Keratinocyte (primary cell): ENCODE measurements at regions not wholly inside any gene's neighbourhood (a gene's known extent, or its start where the extent isn't known, plus 50 kb on each side); places are given as distances from the start of the nearest gene placed in this dataset.

ENCODE experiments used
- DNase-seq: peaks from one replicate; pipeline ENCODE4 v3.0.0-alpha.2; 2011; ENCODE audit warnings: low read depth, missing footprints, low spot score
- FAIRE-seq: peaks from 2 replicates; lab custom pipeline; 2011; peaks lifted over from hg19 to GRCh38; lab: Jason Lieb, UNC
- H2AFZ ChIP-seq: 2 replicates; pipeline ENCODE4 v1.6.0; 2012; ENCODE audit warnings: low read length, control low read depth, inconsistent platforms; ENCODE audit not compliant: control insufficient read depth
- H3K27ac ChIP-seq: 2 replicates; pipeline ENCODE4 v1.5.1; 2011; ENCODE audit warnings: low read length; ENCODE audit not compliant: control insufficient read depth, insufficient read depth
- H3K27me3 ChIP-seq: 3 replicates; pipeline ENCODE4 v1.6.0; 2011; ENCODE audit warnings: low read length; ENCODE audit not compliant: control insufficient read depth, insufficient read depth; ENCODE audit errors: extremely low read depth
- H3K36me3 ChIP-seq, 2 experiments: 2 replicates in 1 of 2; 3 replicates in 1 of 2; pipeline ENCODE4 v1.5.1; 2011; ENCODE audit warnings: low read length in 2 of 2, mild to moderate bottlenecking in 1 of 2; ENCODE audit not compliant: control insufficient read depth in 2 of 2, insufficient read depth in 2 of 2; ENCODE audit errors: extremely low read depth in 1 of 2
- H3K4me1 ChIP-seq: 3 replicates; pipeline ENCODE4 v1.5.1; 2011; ENCODE audit warnings: low read length; ENCODE audit not compliant: control insufficient read depth, insufficient read depth; ENCODE audit errors: extremely low read depth
- H3K4me2 ChIP-seq: 3 replicates; pipeline ENCODE4 v1.6.0; 2011; ENCODE audit warnings: low read depth, low read length; ENCODE audit not compliant: control insufficient read depth, insufficient read depth; ENCODE audit errors: extremely low read depth
- H3K4me3 ChIP-seq, 3 experiments: fragments of 200-600 bp in 1 of 3; sonication (generic) in 1 of 3; 2 replicates in 2 of 3; 3 replicates in 1 of 3; pipeline ENCODE4 v1.5.1; 2011 to 2016; ENCODE audit warnings: low read length in 3 of 3, mild to moderate bottlenecking in 3 of 3, control low read depth in 2 of 3, inconsistent platforms in 1 of 3, low read depth in 1 of 3, mixed read lengths in 1 of 3, mixed run types in 1 of 3, moderate library complexity in 1 of 3; ENCODE audit not compliant: control insufficient read depth in 2 of 3, insufficient read depth in 2 of 3; ENCODE audit errors: extremely low read depth in 1 of 3
- H3K79me2 ChIP-seq: 2 replicates; pipeline ENCODE4 v1.6.0; 2012; ENCODE audit warnings: low read length; ENCODE audit not compliant: control insufficient read depth, insufficient read depth
- H3K9ac ChIP-seq: 3 replicates; pipeline ENCODE4 v1.6.0; 2011; ENCODE audit warnings: low read length; ENCODE audit not compliant: control insufficient read depth, insufficient read depth; ENCODE audit errors: extremely low read depth
- H3K9me1 ChIP-seq: 3 replicates; pipeline ENCODE4 v1.6.0; 2011; ENCODE audit warnings: low read length; ENCODE audit not compliant: control insufficient read depth, insufficient read depth; ENCODE audit errors: extremely low read depth
- H3K9me3 ChIP-seq: 2 replicates; pipeline ENCODE4 v1.5.1; 2012; ENCODE audit warnings: low read depth, low read length; ENCODE audit not compliant: control insufficient read depth
- H4K20me1 ChIP-seq: 3 replicates; pipeline ENCODE4 v1.6.0; 2011; ENCODE audit warnings: low read length; ENCODE audit not compliant: control insufficient read depth, insufficient read depth; ENCODE audit errors: extremely low read depth
- EZH2 ChIP-seq: IDR thresholded peaks from one replicate; pipeline ENCODE4 v1.6.1; 2012; ENCODE audit warnings: inconsistent platforms, mild to moderate bottlenecking, low read length, moderate library complexity
- dilution Hi-C: fragments of 300-500 bp; cut with MboI; formaldehyde crosslinking; loops from one replicate; pipeline ENCODE4 v1.7.0; 2020; ENCODE audit warnings: low sequenced_read_pairs; ENCODE audit not compliant: extremely low pct_ligation_motif_present
- TF ChIP-seq, protein P1 (sequence below), 3 experiments: IDR thresholded peaks in 1 of 3; conservative IDR thresholded peaks in 1 of 3; optimal IDR thresholded peaks in 1 of 3; 2 replicates in 2 of 3; 3 replicates in 1 of 3; pipeline versions ENCODE3 to v1.5.1; 2011; ENCODE audit warnings: low read length in 3 of 3, mild to moderate bottlenecking in 3 of 3, moderate library complexity in 2 of 3, control low read depth in 1 of 3, inconsistent platforms in 1 of 3; ENCODE audit not compliant: insufficient read depth in 2 of 3; ENCODE audit errors: extremely low read depth in 1 of 3

DNA sequence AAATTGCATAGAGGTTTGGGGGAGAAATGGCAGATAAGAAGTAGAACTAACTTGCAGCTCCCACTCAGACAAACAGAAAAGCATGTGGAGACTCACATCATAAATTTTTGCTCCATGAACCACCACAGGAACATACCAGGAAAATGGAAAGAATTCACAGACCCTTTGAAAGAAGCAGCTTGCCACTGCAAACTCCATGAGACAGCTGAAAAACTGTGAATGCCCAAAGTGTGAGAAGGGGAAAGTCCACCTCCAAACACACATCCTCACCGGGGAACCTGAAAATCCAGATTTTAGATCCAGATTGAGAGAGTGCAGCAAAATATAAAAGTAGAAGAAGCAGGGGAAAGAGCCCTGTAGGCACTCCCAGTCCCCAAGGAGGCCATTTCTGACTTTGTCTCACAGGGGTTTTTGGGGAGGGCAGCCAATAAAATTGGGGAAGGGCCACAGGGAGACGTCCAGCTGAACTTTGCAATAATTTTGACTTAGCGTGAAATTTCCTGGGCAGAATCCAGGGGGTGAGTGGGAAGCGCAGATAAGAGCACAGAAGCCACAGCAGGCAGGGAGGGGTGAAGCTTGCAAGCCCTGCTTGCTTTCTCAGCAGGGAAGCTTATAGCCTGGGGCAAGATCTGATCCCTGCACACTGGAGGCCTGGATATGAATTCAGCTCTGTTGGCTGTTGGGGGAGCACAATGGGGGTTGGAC, 183.4 kb upstream of the UBE2E2 start:
- Histone ChIP-seq H3K9ac (no peak overlapping the region), H3K9me3 (no peaks in the 10 kb centered on the region), H3K27ac (no peak overlapping the region), H3K4me1 (peaks cover 25% of the 10 kb centered on the region), H3K36me3 (no peaks in the 10 kb centered on the region), H3K79me2 (no peaks in the 10 kb centered on the region), H3K9me1 (no peaks in the 10 kb centered on the region), H3K4me3 (no peak overlapping the region), H3K4me2 (peak overlapping the region; percentile 35), H2AFZ (no peak overlapping the region), H3K27me3 (no peaks in the 10 kb centered on the region), H4K20me1 (no peaks in the 10 kb centered on the region)
- TF ChIP-seq, protein P1, sequence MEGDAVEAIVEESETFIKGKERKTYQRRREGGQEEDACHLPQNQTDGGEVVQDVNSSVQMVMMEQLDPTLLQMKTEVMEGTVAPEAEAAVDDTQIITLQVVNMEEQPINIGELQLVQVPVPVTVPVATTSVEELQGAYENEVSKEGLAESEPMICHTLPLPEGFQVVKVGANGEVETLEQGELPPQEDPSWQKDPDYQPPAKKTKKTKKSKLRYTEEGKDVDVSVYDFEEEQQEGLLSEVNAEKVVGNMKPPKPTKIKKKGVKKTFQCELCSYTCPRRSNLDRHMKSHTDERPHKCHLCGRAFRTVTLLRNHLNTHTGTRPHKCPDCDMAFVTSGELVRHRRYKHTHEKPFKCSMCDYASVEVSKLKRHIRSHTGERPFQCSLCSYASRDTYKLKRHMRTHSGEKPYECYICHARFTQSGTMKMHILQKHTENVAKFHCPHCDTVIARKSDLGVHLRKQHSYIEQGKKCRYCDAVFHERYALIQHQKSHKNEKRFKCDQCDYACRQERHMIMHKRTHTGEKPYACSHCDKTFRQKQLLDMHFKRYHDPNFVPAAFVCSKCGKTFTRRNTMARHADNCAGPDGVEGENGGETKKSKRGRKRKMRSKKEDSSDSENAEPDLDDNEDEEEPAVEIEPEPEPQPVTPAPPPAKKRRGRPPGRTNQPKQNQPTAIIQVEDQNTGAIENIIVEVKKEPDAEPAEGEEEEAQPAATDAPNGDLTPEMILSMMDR (optimal IDR thresholded peaks at IDR 0.05 in 1 of 3, IDR thresholded peaks at IDR 0.05 in 1 of 3, conservative IDR thresholded peaks at IDR 0.05 in 1 of 3; ENCODE audit: extremely low read depth in 1 of 3, insufficient read depth in 2 of 3, low read length in 3 of 3), result no peak
- no peak for TF ChIP-seq EZH2
- no peak for DNase-seq
- FAIRE-seq, result peak; percentile 63
- dilution Hi-C loops, result no loop called here

DNA sequence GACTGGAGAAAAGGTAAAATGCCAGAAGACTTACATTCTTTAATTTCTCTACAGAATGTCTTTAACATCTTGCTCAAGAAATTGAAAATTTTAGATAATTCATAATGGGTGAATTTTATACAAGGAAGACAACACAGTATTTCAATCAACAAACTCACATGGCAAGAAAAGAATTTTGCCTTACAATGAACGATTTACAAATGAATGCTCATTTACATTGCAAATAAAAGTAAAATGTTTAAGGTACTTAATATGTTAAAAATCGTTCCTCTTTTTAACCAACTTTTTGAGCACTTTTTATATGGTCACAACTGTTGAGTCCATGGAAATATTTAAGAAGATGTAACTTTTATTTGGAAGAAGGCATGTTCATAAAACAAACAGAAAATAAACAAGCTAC, 174.8 kb upstream of the UBE2E2 start:
- peaks cover 13% of the 10 kb centered on the region for H3K27me3 ChIP-seq
- TF ChIP-seq EZH2, result no peak
- TF ChIP-seq, protein P1 (optimal IDR thresholded peaks at IDR 0.05 in 1 of 3, IDR thresholded peaks at IDR 0.05 in 1 of 3, conservative IDR thresholded peaks at IDR 0.05 in 1 of 3; ENCODE audit: extremely low read depth in 1 of 3, insufficient read depth in 2 of 3, low read length in 3 of 3), result no peak
- no peaks in the 10 kb centered on the region for H3K9me3 ChIP-seq
- no peaks in the 10 kb centered on the region for H4K20me1 ChIP-seq
- H3K27ac ChIP-seq, result no peak overlapping the region
- no peaks in the 10 kb centered on the region for H3K79me2 ChIP-seq
- no peaks in the 10 kb centered on the region for H3K9me1 ChIP-seq
- H2AFZ ChIP-seq, result no peak overlapping the region
- no peak for DNase-seq
- no peaks in the 10 kb centered on the region for H3K4me1 ChIP-seq
- H3K4me2 ChIP-seq, result no peak overlapping the region
- no peak for FAIRE-seq
- dilution Hi-C loops, result no loop called here
- H3K4me3 ChIP-seq, result no peak overlapping the region
- H3K9ac ChIP-seq, result no peak overlapping the region
- H3K36me3 ChIP-seq, result no peaks in the 10 kb centered on the region
